GM12873 (cell line): ENCODE measurements at regions not wholly inside any gene's neighbourhood (a gene's known extent, or its start where the extent isn't known, plus 50 kb on each side); places are given as distances from the start of the nearest gene placed in this dataset.

Experiments used
- TF ChIP-seq, protein P1 (sequence below): IDR thresholded peaks from 2 replicates; pipeline ENCODE4 v1.5.1; 2012; ENCODE audit warnings: low read depth, mild to moderate bottlenecking, moderate library complexity, low read length, control low read depth; ENCODE audit not compliant: insufficient read depth; ENCODE audit errors: missing control alignments

DNA sequence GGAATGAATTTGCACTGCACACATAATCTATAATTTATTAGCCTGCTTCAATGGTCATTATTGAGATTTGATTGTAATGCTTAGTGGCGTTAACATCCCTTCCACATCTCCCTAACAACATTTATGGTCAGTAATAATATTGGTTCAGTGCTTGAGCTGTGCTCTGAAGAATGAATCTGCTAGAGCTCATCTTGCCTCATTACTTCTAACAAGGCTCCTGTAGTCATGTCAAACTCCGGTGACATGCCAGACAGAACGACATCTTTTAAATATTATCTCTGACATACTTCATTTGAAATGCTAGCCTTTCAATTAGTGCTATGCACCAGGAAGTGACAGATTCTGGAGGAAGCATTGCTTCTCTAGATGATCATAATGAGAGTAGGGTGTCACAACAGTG lies 240.3 kb upstream of the BTBD3 start:
- TF ChIP-seq, protein P1, sequence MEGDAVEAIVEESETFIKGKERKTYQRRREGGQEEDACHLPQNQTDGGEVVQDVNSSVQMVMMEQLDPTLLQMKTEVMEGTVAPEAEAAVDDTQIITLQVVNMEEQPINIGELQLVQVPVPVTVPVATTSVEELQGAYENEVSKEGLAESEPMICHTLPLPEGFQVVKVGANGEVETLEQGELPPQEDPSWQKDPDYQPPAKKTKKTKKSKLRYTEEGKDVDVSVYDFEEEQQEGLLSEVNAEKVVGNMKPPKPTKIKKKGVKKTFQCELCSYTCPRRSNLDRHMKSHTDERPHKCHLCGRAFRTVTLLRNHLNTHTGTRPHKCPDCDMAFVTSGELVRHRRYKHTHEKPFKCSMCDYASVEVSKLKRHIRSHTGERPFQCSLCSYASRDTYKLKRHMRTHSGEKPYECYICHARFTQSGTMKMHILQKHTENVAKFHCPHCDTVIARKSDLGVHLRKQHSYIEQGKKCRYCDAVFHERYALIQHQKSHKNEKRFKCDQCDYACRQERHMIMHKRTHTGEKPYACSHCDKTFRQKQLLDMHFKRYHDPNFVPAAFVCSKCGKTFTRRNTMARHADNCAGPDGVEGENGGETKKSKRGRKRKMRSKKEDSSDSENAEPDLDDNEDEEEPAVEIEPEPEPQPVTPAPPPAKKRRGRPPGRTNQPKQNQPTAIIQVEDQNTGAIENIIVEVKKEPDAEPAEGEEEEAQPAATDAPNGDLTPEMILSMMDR = no peak

DNA sequence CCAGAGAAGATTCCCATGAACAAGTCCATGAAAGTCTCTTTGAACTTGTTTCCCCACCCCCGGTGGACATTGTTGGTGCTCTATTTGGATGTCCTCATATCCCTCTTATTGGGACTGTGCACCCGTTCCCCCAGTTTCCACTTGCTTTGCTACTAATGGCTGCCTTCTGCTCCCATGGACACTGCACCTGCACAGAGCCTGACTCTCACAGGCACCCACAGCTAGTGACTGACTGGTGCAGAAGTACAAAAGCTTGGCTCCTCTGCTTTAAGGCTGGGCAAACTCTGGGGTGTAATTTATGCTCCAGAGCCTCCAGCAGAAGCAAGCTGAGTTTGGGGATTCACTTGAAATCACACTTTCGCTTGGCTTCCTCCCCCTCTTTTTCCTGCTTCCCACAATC lies 239.9 kb upstream of the BTBD3 start:
- TF ChIP-seq, protein P1 = no peak

DNA sequence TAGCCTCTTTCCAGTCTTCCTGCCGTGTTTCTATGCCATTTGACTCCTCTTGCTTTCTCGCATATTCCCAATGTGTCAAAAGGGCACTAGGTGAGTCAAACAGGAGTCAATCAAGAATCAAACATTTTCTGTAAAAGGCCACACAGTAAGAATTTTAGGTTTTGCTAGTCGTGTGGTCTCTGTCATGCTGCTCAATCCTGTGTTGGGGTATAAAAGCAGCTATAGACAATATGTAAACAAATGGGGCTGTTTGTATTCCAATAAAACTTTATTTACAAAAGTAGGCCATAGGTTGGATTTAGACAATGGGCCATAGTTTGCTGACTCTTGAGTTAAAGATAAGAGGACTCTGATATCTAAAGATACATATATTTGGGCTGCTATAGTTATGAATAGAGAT lies 235.4 kb upstream of the BTBD3 start:
- TF ChIP-seq, protein P1 = no peak

DNA sequence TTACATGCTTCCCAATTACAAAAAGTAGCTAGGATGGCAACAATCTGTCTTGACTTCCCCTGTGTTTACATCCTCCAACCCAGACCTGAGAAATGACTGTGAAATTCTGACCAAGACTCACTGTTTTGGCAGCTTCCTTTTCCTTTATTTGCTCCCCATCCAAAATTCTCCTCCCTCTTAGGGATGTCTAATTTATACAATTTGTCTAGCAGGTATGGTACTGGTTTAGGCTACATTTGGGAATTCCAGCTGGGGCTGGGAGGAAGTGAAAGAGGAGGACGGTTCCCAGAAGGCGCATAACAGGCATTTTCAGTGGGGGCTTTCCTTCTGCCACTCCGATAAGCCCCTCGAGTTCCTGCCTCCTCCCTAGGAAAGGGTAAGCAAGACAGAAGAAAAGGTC lies 231.5 kb upstream of the BTBD3 start:
- TF ChIP-seq, protein P1 = no peak

DNA sequence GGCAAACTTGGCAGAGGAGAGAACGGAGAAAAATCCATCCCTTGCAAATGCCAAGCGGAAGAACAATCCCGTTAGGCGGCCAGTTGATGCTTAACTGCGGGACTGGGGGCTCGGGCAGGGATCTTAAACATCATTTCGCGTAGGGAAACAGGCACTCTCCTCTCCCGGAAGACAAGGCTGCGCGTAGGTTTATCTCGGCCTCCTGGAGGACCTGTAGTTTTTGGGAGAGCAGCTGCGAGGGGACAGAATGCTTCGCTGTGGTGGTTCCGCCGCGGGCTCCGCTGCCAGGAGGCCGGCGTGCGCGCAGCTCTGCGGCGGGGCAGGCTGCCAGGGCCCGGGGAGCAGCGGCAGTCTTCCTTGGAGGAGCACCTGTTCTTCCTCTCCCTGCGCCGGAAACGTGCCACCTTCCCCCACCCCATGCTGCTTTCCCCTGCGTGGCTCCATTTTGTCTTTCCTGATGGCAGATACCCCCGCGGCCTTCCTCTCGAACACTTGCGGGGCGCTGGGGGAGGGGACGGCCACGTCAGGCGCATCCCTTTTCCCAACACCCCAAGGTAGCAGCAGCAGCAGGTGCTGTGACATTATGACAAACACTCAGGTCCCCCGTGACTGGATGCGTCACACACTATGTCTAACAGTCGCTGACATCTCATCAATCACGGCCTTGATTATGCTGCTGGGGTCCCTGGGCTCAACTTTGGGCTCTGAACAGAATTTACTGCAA lies 230.7 kb upstream of the BTBD3 start:
- TF ChIP-seq, protein P1 = no peak

DNA sequence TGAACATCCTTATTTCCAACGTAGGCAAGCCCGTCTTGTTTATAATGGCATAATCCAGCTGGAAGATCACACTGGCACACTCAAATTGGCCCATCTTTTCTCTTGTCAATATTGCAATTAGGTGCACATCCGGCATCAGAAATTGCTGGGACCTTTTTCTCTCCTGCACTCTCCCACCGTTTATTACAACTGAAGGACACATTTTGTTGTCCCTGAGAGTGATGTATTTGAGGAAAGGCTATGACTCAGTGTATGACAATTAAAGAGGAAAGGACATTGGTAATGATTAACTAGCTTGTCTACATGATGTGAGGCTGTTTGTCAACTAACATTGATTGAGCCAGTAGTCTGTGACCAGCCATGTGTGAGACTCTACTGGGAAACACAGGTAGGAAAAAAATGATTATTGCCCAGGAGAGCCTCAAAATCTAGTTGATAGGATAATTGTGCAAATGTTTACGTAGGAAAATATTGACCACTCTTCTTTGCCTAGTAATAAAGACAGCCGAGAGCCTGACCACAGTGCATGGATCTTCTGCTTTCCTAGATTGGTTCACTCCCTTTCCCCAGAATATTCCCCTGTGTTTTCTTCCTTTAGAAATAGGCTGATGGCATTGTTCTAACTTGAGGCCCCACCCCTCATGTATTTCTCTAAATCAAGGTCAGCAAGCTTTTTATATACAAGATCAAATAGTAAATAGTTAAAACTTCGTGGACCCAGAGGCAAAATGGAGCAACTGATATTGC lies 230.0 kb upstream of the BTBD3 start:
- TF ChIP-seq, protein P1 = no peak

DNA sequence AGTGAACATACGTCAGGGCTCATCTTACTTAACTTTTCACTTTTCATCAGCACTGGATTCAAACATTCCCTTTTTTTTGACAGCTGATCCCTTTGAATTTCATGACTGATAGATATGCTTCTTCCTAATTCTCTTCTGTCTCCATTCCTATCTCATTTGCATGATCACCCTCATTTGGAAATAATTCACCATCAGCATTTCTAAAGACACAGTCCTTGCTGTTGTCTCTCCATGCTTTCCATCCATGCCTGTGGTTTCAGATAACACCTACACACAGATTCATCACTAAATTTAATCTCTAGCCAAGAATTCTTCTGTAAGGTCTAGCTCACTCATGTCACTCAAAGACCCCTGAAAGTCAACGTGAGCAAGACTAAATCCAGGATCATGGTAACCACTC lies 228.4 kb upstream of the BTBD3 start:
- TF ChIP-seq, protein P1 = no peak
